ENCODE measurements at regions not wholly inside any gene's neighbourhood (a gene's known extent, or its start where the extent isn't known, plus 50 kb on each side); places are given as distances from the start of the nearest gene placed in this dataset.
"Not testable (repeated sequence)": the region's sequence is repeated elsewhere in the genome, so short reads cannot be mapped to it uniquely, and the experiment has no call there.

DNA sequence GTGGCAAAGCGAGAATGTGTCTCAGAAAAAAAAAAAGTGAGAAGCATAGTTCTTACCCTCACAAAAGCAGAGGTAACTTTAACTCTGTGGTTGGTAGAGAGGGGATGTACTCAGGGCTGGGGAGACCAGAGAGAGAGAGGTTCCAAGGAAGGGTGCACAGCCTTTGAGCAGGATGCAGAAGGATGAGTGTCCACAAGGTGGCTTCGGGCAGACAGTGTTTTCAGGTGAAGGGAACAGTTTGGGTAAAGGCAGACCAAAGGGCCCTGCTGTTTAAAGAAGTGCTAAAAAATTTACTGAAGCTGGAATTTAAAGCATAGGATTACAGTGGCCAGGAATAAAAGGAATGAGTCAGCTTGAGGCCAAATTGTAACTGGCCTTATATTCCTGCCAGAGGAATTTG lies 2240.6 kb downstream of the EPHA3 start:
- not testable (repeated sequence) for H2AFZ ChIP-seq (ENCODE audit: low read length); H3K27me3 ChIP-seq (ENCODE audit: low read length); H3K36me3 ChIP-seq (ENCODE audit: insufficient read depth, low read length); H3K4me1 ChIP-seq (ENCODE audit: low read length); H3K9me2 ChIP-seq (replicated peaks; ENCODE audit: insufficient read depth, low read length); H3K9me3 ChIP-seq (ENCODE audit: low read length); H3K9ac ChIP-seq (ENCODE audit: low read length); H3K4me2 ChIP-seq (ENCODE audit: low read depth, low read length, poor library complexity, severe bottlenecking); H3K4me3 ChIP-seq (ENCODE audit: low read length); H4K20me1 ChIP-seq (ENCODE audit: insufficient read depth, low read depth, low read length); H3K79me2 ChIP-seq (ENCODE audit: low read length); H3K27ac ChIP-seq (ENCODE audit: low read length)
- peak; percentile 55 for DNase-seq

DNA sequence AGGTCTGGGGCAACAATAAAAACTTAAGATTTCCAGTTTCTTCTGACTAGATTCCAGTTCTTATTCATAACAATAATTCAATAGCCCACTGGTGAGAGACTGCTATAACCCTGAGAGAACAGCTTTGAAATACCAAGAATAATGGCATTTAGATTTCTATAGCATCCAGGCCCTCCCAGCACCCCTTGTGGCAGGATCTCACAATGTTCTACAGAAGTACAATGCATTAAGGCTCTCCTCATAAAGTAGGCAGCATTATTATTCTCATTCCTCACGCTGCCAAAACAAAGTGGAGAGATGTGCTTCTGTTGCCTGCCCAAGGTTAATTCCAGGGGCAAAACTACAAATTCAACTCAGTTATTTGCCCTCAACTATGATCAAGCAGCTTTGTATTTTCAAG lies 2241.7 kb downstream of the EPHA3 start:
- not testable (repeated sequence) for H4K20me1 ChIP-seq (ENCODE audit: insufficient read depth, low read depth, low read length); H3K4me2 ChIP-seq (ENCODE audit: low read depth, low read length, poor library complexity, severe bottlenecking); H3K4me1 ChIP-seq (ENCODE audit: low read length); H3K79me2 ChIP-seq (ENCODE audit: low read length); H3K36me3 ChIP-seq (ENCODE audit: insufficient read depth, low read length); H3K27me3 ChIP-seq (ENCODE audit: low read length); H3K4me3 ChIP-seq (ENCODE audit: low read length); H3K9ac ChIP-seq (ENCODE audit: low read length); H2AFZ ChIP-seq (ENCODE audit: low read length); DNase-seq; H3K9me3 ChIP-seq (ENCODE audit: low read length); H3K9me2 ChIP-seq (replicated peaks; ENCODE audit: insufficient read depth, low read length); H3K27ac ChIP-seq (ENCODE audit: low read length)

DNA sequence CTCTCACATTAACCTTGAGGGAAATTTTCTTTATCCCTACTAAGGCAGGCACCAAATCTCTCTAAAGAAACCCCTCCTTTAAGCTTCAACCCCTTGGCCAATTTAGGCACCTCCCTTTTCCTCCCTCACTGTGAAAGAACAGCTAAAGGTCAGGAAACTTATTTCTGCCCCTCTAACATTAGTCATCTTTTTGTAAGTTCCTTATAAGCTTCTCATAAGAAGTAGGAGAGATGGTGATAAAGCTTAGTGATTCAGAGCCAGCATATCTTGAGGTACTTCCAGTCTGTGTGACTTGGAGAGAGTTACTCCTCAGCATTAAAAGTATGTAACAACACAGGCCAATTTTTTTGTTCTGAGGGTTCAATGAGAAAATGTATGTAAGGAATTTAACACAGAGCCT lies 2244.7 kb downstream of the EPHA3 start:
- H3K9me3 ChIP-seq (ENCODE audit: low read length); H4K20me1 ChIP-seq (ENCODE audit: insufficient read depth, low read depth, low read length); H3K27me3 ChIP-seq (ENCODE audit: low read length): not testable (repeated sequence)

DNA sequence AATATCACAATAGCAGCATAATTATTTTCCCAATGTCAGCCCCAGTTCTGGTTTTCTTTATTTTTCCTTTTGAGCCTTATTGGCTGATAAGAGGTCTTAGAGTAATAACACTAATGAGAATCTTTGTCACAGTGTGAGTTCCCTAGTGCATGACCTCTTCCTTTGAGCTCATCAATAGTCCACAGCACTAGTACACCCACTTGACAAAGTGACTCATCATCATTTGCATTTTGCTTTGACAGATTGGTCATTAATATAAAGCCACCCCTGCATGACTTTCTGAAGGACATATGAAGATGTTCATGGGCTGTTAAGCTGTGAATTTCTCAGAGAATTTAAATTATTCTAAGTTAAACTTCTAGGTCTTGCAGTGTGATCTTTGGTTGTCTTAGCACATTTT lies 2251.9 kb downstream of the EPHA3 start:
- H4K20me1 ChIP-seq (ENCODE audit: insufficient read depth, low read depth, low read length); H3K79me2 ChIP-seq (ENCODE audit: low read length); H3K9ac ChIP-seq (ENCODE audit: low read length); H2AFZ ChIP-seq (ENCODE audit: low read length); H3K4me2 ChIP-seq (ENCODE audit: low read depth, low read length, poor library complexity, severe bottlenecking); H3K4me1 ChIP-seq (ENCODE audit: low read length); H3K4me3 ChIP-seq (ENCODE audit: low read length); H3K9me3 ChIP-seq (ENCODE audit: low read length); DNase-seq; H3K9me2 ChIP-seq (replicated peaks; ENCODE audit: insufficient read depth, low read length); H3K27me3 ChIP-seq (ENCODE audit: low read length); H3K27ac ChIP-seq (ENCODE audit: low read length); H3K36me3 ChIP-seq (ENCODE audit: insufficient read depth, low read length): not testable (repeated sequence)

More for the DNA sequence above, 2244.7 kb downstream of the EPHA3 start:
- H3K36me3 ChIP-seq (ENCODE audit: insufficient read depth, low read length); H2AFZ ChIP-seq (ENCODE audit: low read length); H3K4me2 ChIP-seq (ENCODE audit: low read depth, low read length, poor library complexity, severe bottlenecking); H3K27ac ChIP-seq (ENCODE audit: low read length); H3K9me2 ChIP-seq (replicated peaks; ENCODE audit: insufficient read depth, low read length); H3K79me2 ChIP-seq (ENCODE audit: low read length); H3K4me3 ChIP-seq (ENCODE audit: low read length); DNase-seq; H3K4me1 ChIP-seq (ENCODE audit: low read length); H3K9ac ChIP-seq (ENCODE audit: low read length): not testable (repeated sequence)

DNA sequence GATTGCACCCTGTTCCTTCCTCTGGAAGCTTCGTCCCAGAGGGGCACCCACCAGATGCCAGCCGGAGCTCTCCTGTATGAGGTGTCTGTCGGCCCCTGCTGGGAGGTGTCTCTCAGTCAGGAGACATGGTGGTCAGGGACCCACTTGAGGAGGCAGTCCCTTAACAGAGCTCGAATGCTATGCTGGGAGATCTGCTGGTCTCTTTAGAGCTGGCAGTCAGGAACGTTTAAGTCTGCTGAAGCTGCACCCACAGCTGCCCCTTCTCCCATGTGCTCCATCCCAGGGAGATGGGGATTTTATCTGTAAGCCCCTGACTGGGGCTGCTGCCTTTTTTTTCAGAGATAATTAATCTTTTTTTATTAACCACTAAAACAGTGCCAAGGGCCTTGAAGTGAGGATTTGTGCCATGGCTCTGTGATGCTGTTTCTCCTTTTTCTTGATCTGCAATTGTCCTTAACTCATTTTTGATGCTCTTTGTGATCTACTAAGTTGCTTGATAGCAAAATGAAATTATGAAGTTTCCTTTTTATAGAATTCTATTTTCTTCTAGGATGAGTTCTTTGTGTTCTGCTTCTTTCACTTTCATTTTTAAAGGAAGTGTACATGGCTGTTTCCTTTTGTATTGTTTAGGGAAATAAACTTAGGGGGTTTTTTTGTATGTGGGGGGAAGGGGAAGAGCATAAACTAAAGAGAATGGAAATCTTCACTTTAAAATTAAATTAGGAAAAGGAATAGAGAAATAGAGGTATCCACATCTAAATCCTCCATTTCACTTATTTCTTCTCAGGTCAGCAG lies 2275.9 kb downstream of the EPHA3 start:
- H2AFZ ChIP-seq (ENCODE audit: low read length); H3K9ac ChIP-seq (ENCODE audit: low read length); H3K4me1 ChIP-seq (ENCODE audit: low read length); DNase-seq; H3K9me3 ChIP-seq (ENCODE audit: low read length); H3K36me3 ChIP-seq (ENCODE audit: insufficient read depth, low read length); H3K9me2 ChIP-seq (replicated peaks; ENCODE audit: insufficient read depth, low read length); H4K20me1 ChIP-seq (ENCODE audit: insufficient read depth, low read depth, low read length); H3K4me2 ChIP-seq (ENCODE audit: low read depth, low read length, poor library complexity, severe bottlenecking); H3K4me3 ChIP-seq (ENCODE audit: low read length); H3K27me3 ChIP-seq (ENCODE audit: low read length); H3K27ac ChIP-seq (ENCODE audit: low read length); H3K79me2 ChIP-seq (ENCODE audit: low read length): not testable (repeated sequence)

DNA sequence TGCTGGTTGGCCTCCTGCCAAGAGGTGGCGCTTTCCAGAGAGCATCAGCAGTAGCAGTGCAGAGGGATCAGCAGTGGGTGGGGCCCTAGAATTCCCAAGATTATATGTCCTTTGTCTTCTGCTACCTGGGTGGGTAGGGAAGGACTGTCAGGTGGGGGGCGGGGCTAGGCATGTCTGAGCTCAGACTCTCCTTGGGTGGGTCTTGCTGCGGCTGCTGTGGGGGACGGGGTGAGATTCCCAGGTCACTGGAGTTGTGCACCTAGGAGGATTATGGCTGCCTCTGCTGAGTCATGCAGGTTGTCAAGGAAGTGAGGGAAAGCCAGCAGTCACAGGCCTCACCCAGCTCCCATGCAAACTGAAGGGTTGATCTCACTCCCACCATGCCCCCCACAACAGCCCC lies 2296.5 kb downstream of the EPHA3 start:
- not testable (repeated sequence) for H3K27ac ChIP-seq (ENCODE audit: low read length); H3K36me3 ChIP-seq (ENCODE audit: insufficient read depth, low read length); H3K9me3 ChIP-seq (ENCODE audit: low read length); H3K9me2 ChIP-seq (replicated peaks; ENCODE audit: insufficient read depth, low read length); H2AFZ ChIP-seq (ENCODE audit: low read length); H3K79me2 ChIP-seq (ENCODE audit: low read length); H3K9ac ChIP-seq (ENCODE audit: low read length); H3K4me2 ChIP-seq (ENCODE audit: low read depth, low read length, poor library complexity, severe bottlenecking); H3K4me1 ChIP-seq (ENCODE audit: low read length); H4K20me1 ChIP-seq (ENCODE audit: insufficient read depth, low read depth, low read length); DNase-seq; H3K4me3 ChIP-seq (ENCODE audit: low read length); H3K27me3 ChIP-seq (ENCODE audit: low read length)

DNA sequence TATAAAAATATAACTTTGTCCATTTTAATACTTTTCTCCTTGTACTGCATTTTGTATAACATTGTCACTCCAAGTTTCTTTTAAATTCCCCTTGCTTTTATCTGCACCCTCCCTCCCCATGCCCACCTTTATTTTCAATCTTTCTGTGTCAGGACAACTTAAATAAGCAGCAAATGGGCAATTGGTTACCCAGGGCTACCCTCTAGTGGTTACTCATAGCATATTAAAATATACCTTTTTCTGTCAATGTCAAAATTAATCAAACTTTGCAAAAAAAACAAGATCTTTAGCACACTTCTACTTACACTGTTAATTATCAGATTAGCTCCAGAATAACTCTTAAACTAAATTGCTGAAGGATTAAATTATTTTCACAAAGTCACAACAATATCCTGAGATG lies 2334.6 kb downstream of the EPHA3 start:
- H3K4me2 ChIP-seq (ENCODE audit: low read depth, low read length, poor library complexity, severe bottlenecking); H2AFZ ChIP-seq (ENCODE audit: low read length); H3K9me3 ChIP-seq (ENCODE audit: low read length); H3K9ac ChIP-seq (ENCODE audit: low read length); H3K4me3 ChIP-seq (ENCODE audit: low read length); H3K79me2 ChIP-seq (ENCODE audit: low read length); H3K36me3 ChIP-seq (ENCODE audit: insufficient read depth, low read length); H3K27ac ChIP-seq (ENCODE audit: low read length); H4K20me1 ChIP-seq (ENCODE audit: insufficient read depth, low read depth, low read length); H3K27me3 ChIP-seq (ENCODE audit: low read length); H3K9me2 ChIP-seq (replicated peaks; ENCODE audit: insufficient read depth, low read length); H3K4me1 ChIP-seq (ENCODE audit: low read length): not testable (repeated sequence)
- DNase-seq, result peak; percentile 41

DNA sequence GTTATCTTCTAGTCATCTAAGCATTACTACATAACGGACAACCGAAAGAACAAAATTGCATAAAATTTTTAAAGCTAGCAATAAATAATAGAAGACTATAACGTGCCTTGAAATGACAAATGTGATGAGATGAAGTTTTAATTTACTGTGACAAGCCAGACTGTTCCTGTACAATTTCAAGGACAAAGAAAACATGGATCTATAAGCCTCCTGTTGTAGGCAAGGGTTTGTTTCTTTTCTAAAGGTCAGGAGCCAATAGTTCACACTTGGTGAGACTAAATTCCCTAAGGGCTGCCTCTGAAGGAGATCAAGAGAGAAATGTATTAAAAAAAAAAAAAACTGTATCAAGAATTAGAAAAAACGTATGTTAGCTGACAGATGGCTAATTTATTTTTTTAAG lies 2335.1 kb downstream of the EPHA3 start:
- H3K27me3 ChIP-seq (ENCODE audit: low read length); H4K20me1 ChIP-seq (ENCODE audit: insufficient read depth, low read depth, low read length); H3K27ac ChIP-seq (ENCODE audit: low read length); H3K79me2 ChIP-seq (ENCODE audit: low read length); H3K36me3 ChIP-seq (ENCODE audit: insufficient read depth, low read length); H3K9me2 ChIP-seq (replicated peaks; ENCODE audit: insufficient read depth, low read length); H3K9ac ChIP-seq (ENCODE audit: low read length); H3K4me3 ChIP-seq (ENCODE audit: low read length); DNase-seq; H3K9me3 ChIP-seq (ENCODE audit: low read length); H3K4me1 ChIP-seq (ENCODE audit: low read length); H3K4me2 ChIP-seq (ENCODE audit: low read depth, low read length, poor library complexity, severe bottlenecking); H2AFZ ChIP-seq (ENCODE audit: low read length): not testable (repeated sequence)

DNA sequence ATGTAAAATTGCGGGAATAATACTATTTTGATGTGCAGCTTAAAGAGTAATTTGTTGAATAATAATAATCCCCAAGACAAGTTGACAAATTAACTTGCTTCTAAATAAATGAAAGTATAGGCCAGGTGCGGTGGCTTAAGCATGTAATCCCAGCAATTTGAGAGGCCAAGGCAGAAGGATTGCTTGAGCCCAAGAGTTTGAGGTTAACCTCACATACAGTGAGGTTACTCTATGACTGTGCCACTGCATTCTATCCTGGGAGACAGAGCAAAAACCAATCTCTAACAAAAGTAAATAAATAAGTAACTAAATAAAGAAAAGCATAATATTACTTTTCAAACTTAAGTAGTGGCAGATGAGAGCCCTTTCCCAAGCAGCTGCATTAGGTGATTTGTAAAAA lies 2341.0 kb downstream of the EPHA3 start:
- H3K9me2 ChIP-seq (replicated peaks; ENCODE audit: insufficient read depth, low read length); DNase-seq; H3K4me3 ChIP-seq (ENCODE audit: low read length); H3K27ac ChIP-seq (ENCODE audit: low read length); H3K4me2 ChIP-seq (ENCODE audit: low read depth, low read length, poor library complexity, severe bottlenecking); H2AFZ ChIP-seq (ENCODE audit: low read length); H3K9me3 ChIP-seq (ENCODE audit: low read length); H3K9ac ChIP-seq (ENCODE audit: low read length); H3K36me3 ChIP-seq (ENCODE audit: insufficient read depth, low read length); H3K79me2 ChIP-seq (ENCODE audit: low read length); H4K20me1 ChIP-seq (ENCODE audit: insufficient read depth, low read depth, low read length); H3K4me1 ChIP-seq (ENCODE audit: low read length); H3K27me3 ChIP-seq (ENCODE audit: low read length): not testable (repeated sequence)

Measured in Karpas-422 (cell line).